Embryonic facial prominence (tissue), 1 donor: ENCODE measurements at regions not wholly inside any gene's neighbourhood (a gene's known extent, or its start where the extent isn't known, plus 50 kb on each side); places are given as distances from the start of the nearest gene placed in this dataset.
A peak's percentile ranks its signal among the peaks of the same experiment; 100 is the strongest.
"Not testable (repeated sequence)": the region's sequence is repeated elsewhere in the genome, so short reads cannot be mapped to it uniquely, and the experiment has no call there.

ENCODE experiments used
- DNase-seq: peaks from one replicate; pipeline ENCODE4 v3.0.0-alpha.2; 2016; ENCODE audit errors: extremely low spot score

GRCh38 chr1:102365071-102365470 lies 368.3 kb upstream of the OLFM3 start:
- no peak for DNase-seq

GRCh38 chr1:102336602-102337001 lies 339.9 kb upstream of the OLFM3 start:
- no peak for DNase-seq

GRCh38 chr1:102318104-102318806 lies 321.5 kb upstream of the OLFM3 start:
- DNase-seq = no peak

GRCh38 chr1:102315096-102315495 lies 318.4 kb upstream of the OLFM3 start:
- DNase-seq = no peak

- DNase-seq = no peak
Measured at GRCh38 chr1:102296116-102296515, 299.4 kb upstream of the OLFM3 start.

- no peak for DNase-seq
Measured at GRCh38 chr1:102282955-102283354, 286.2 kb upstream of the OLFM3 start.

GRCh38 chr1:102262994-102263393 lies 266.3 kb upstream of the OLFM3 start:
- no peak for DNase-seq

GRCh38 chr1:102252731-102253505 lies 256.2 kb upstream of the OLFM3 start:
- no peak for DNase-seq

- DNase-seq = no peak
Measured at GRCh38 chr1:102241431-102242338, 245.0 kb upstream of the OLFM3 start.

- DNase-seq = no peak
Measured at GRCh38 chr1:102239247-102239646, 242.5 kb upstream of the OLFM3 start.

GRCh38 chr1:102234753-102235359 lies 238.1 kb upstream of the OLFM3 start:
- no peak for DNase-seq

- no peak for DNase-seq
Measured at GRCh38 chr1:102219463-102219862, 222.7 kb upstream of the OLFM3 start.

- DNase-seq = not testable (repeated sequence)
Measured at GRCh38 chr1:102210891-102211290, 214.2 kb upstream of the OLFM3 start.

- peak; percentile 25 for DNase-seq
Measured at GRCh38 chr1:102191723-102192122, 195.0 kb upstream of the OLFM3 start.

- DNase-seq = no peak
Measured at GRCh38 chr1:102190429-102190828, 193.7 kb upstream of the OLFM3 start.

GRCh38 chr1:102186536-102186935 lies 189.8 kb upstream of the OLFM3 start:
- DNase-seq = no peak

- DNase-seq = no peak
Measured at GRCh38 chr1:102185260-102185659, 188.5 kb upstream of the OLFM3 start.

GRCh38 chr1:102184477-102184876 lies 187.8 kb upstream of the OLFM3 start:
- DNase-seq = no peak

GRCh38 chr1:102183711-102184110 lies 187.0 kb upstream of the OLFM3 start:
- DNase-seq = no peak

GRCh38 chr1:102182603-102183260 lies 186.0 kb upstream of the OLFM3 start:
- DNase-seq = no peak

GRCh38 chr1:102181341-102181740 lies 184.6 kb upstream of the OLFM3 start:
- no peak for DNase-seq
